ENCODE measurements at regions not wholly inside any gene's neighbourhood (a gene's known extent, or its start where the extent isn't known, plus 50 kb on each side); places are given as distances from the start of the nearest gene placed in this dataset.

GRCh38 chr3:94875149-94875548 lies 812.3 kb downstream of the NSUN3 start:
- DNase-seq = no peak

GRCh38 chr3:94887065-94887464 lies 824.2 kb downstream of the NSUN3 start:
- DNase-seq = no peak

- no peak for DNase-seq
Observed at GRCh38 chr3:94896994-94897393, 834.1 kb downstream of the NSUN3 start.

- no peak for DNase-seq
Observed at GRCh38 chr3:94904156-94904674, 841.4 kb downstream of the NSUN3 start.

GRCh38 chr3:94909726-94910125 lies 846.9 kb downstream of the NSUN3 start:
- no peak for DNase-seq

- no peak for DNase-seq
Observed at GRCh38 chr3:94912656-94913055, 849.8 kb downstream of the NSUN3 start.

- no peak for DNase-seq
Observed at GRCh38 chr3:94927175-94927574, 864.3 kb downstream of the NSUN3 start.

- DNase-seq = no peak
Observed at GRCh38 chr3:94928921-94929320, 866.1 kb downstream of the NSUN3 start.

GRCh38 chr3:94935738-94936580 lies 873.1 kb downstream of the NSUN3 start:
- no peak for DNase-seq

GRCh38 chr3:94937980-94938379 lies 875.1 kb downstream of the NSUN3 start:
- no peak for DNase-seq

GRCh38 chr3:94946683-94947082 lies 883.8 kb downstream of the NSUN3 start:
- DNase-seq = no peak

GRCh38 chr3:94961423-94962100 lies 898.7 kb downstream of the NSUN3 start:
- DNase-seq = no peak

GRCh38 chr3:94965867-94966475 lies 903.1 kb downstream of the NSUN3 start:
- no peak for DNase-seq

- no peak for DNase-seq
Observed at GRCh38 chr3:94967196-94967595, 904.3 kb downstream of the NSUN3 start.

- no peak for DNase-seq
Observed at GRCh38 chr3:94968519-94968918, 905.7 kb downstream of the NSUN3 start.

GRCh38 chr3:94972066-94972465 lies 909.2 kb downstream of the NSUN3 start:
- DNase-seq = no peak

GRCh38 chr3:94978084-94978483 lies 915.2 kb downstream of the NSUN3 start:
- no peak for DNase-seq

- DNase-seq = no peak
Observed at GRCh38 chr3:94985778-94986177, 922.9 kb downstream of the NSUN3 start.

GRCh38 chr3:94990952-94991705 lies 928.3 kb downstream of the NSUN3 start:
- no peak for DNase-seq

GRCh38 chr3:94996743-94997142 lies 933.9 kb downstream of the NSUN3 start:
- no peak for DNase-seq

GRCh38 chr3:95002438-95003046 lies 939.7 kb downstream of the NSUN3 start:
- DNase-seq = no peak

GRCh38 chr3:95028688-95029087 lies 965.8 kb downstream of the NSUN3 start:
- no peak for DNase-seq

GRCh38 chr3:95029644-95030043 lies 966.8 kb downstream of the NSUN3 start:
- DNase-seq = no peak
